ENCODE measurements at regions not wholly inside any gene's neighbourhood (a gene's known extent, or its start where the extent isn't known, plus 50 kb on each side); places are given as distances from the start of the nearest gene placed in this dataset.

- Histone ChIP-seq H3K27ac (peak overlapping the region in 1 of 12 donors; percentile 11), H3K36me3 (no peaks in the 10 kb centered on the region), H3K4me3 (no peak overlapping the region), H3K27me3 (no peaks in the 10 kb centered on the region), H3K9me3 (no peaks in the 10 kb centered on the region), H3K4me1 (peaks cover 0 to 8% (median 0%) of the 10 kb centered on the region in 12 donors)
- ATAC-seq (peak in 1 of 4 donors; percentile 26), DNase-seq (no peak)
- no peak for TF ChIP-seq CTCF (IDR thresholded peaks at IDR 0.05)
- TF ChIP-seq POLR2A (IDR thresholded peaks at IDR 0.05), result no peak
- intact Hi-C loops (cut with DNase I), result no loop called here
- 71 to 75% (median 74%) methylated on average over 4 of the region's 4 CpGs for WGBS, 4 donors
Observed at GRCh38 chr12:88753066-88753465, 172.8 kb upstream of the KITLG start.

GRCh38 chr12:88752183-88752582 is 171.9 kb upstream of the KITLG start:
- H3K27ac ChIP-seq, result no peak overlapping the region
- intact Hi-C loops (cut with DNase I), result no loop called here
- H3K4me3 ChIP-seq, result no peak overlapping the region
- 85 to 95% (median 92%) methylated on average over 3 of the region's 3 CpGs for WGBS, 4 donors
- peaks cover 0 to 10% (median 0%) of the 10 kb centered on the region in 12 donors for H3K4me1 ChIP-seq
- H3K9me3 ChIP-seq, result no peaks in the 10 kb centered on the region
- ATAC-seq, result no peak
- H3K36me3 ChIP-seq, result no peaks in the 10 kb centered on the region
- no peaks in the 10 kb centered on the region for H3K27me3 ChIP-seq
- TF ChIP-seq POLR2A (IDR thresholded peaks at IDR 0.05) (no peak), CTCF (IDR thresholded peaks at IDR 0.05) (no peak)
- DNase-seq, result no peak

- Histone ChIP-seq H3K36me3 (no peaks in the 10 kb centered on the region), H3K27me3 (no peaks in the 10 kb centered on the region), H3K9me3 (no peaks in the 10 kb centered on the region), H3K4me3 (no peak overlapping the region), H3K27ac (peak overlapping the region in 1 of 12 donors; percentile 2), H3K4me1 (peaks cover 0 to 22% (median 0%) of the 10 kb centered on the region in 12 donors)
- WGBS, 4 donors, result 58 to 82% (median 68%) methylated on average over 1 of the region's 1 CpG
- DNase-seq, result no peak
- peak in 1 of 4 donors; percentile 61 for ATAC-seq
- intact Hi-C loops (cut with DNase I), result no loop called here
- TF ChIP-seq POLR2A (IDR thresholded peaks at IDR 0.05) (no peak), CTCF (IDR thresholded peaks at IDR 0.05) (no peak)
Observed at GRCh38 chr12:88750867-88751543, 170.7 kb upstream of the KITLG start.

- Histone ChIP-seq H3K9me3 (no peaks in the 10 kb centered on the region), H3K4me1 (peaks cover 0 to 27% (median 0%) of the 10 kb centered on the region in 12 donors), H3K27ac (peak overlapping the region in 2 of 12 donors; percentile 4 to 21), H3K27me3 (no peaks in the 10 kb centered on the region), H3K36me3 (no peaks in the 10 kb centered on the region), H3K4me3 (no peak overlapping the region)
- peak in 2 of 4 donors; percentile 26 to 53 for ATAC-seq
- no peak for DNase-seq
- TF ChIP-seq CTCF (IDR thresholded peaks at IDR 0.05) (no peak), POLR2A (IDR thresholded peaks at IDR 0.05) (no peak)
- intact Hi-C loops (cut with DNase I), result no loop called here
Observed at GRCh38 chr12:88746386-88746785, 166.1 kb upstream of the KITLG start.

Data from heart left ventricle (tissue), 16 donors.